ENCODE measurements at regions not wholly inside any gene's neighbourhood (a gene's known extent, or its start where the extent isn't known, plus 50 kb on each side); places are given as distances from the start of the nearest gene placed in this dataset.

DNA sequence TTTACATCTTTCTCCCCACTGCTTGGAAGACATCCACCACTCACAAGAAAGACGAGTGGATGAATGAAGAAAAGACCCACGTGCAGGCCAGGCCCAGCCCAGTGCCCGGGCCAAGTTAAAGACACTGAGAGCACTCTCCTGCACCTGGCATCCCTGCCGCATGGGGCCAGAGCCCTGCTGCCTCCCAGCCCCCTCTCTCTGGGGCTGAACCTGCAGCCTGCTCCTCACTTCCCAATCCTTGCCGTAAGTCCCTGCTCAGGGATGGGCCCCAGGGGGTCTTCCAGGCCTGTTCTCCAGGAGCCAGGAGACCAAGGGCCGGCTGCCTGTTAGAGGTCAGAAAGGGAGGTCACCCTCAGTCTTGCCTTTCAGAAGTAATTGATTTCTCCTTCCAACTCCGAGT lies 168.5 kb upstream of the ZC3H12A start:
- TF ChIP-seq, protein P1, sequence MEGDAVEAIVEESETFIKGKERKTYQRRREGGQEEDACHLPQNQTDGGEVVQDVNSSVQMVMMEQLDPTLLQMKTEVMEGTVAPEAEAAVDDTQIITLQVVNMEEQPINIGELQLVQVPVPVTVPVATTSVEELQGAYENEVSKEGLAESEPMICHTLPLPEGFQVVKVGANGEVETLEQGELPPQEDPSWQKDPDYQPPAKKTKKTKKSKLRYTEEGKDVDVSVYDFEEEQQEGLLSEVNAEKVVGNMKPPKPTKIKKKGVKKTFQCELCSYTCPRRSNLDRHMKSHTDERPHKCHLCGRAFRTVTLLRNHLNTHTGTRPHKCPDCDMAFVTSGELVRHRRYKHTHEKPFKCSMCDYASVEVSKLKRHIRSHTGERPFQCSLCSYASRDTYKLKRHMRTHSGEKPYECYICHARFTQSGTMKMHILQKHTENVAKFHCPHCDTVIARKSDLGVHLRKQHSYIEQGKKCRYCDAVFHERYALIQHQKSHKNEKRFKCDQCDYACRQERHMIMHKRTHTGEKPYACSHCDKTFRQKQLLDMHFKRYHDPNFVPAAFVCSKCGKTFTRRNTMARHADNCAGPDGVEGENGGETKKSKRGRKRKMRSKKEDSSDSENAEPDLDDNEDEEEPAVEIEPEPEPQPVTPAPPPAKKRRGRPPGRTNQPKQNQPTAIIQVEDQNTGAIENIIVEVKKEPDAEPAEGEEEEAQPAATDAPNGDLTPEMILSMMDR (tag by site-specific recombination; IDR thresholded peaks at IDR 0.05), result no peak
- TF ChIP-seq KLF1 (tag by site-specific recombination; IDR thresholded peaks at IDR 0.05) (no peak), ZNF76 (tag by site-specific recombination; IDR thresholded peaks at IDR 0.05; ENCODE audit: borderline replicate concordance, low read depth) (no peak), ZNF146 (tag by site-specific recombination; IDR thresholded peaks at IDR 0.05) (no peak), ZNF501 (tag by site-specific recombination; IDR thresholded peaks at IDR 0.05) (no peak), ZNF530 (tag by site-specific recombination; IDR thresholded peaks at IDR 0.05; ENCODE audit: low read depth) (no peak)

All from HEK293 (cell line).